SKM-1 (cell line): ENCODE measurements at regions not wholly inside any gene's neighbourhood (a gene's known extent, or its start where the extent isn't known, plus 50 kb on each side); places are given as distances from the start of the nearest gene placed in this dataset.

Experiments used
- DNase-seq: peaks from one replicate; lab custom pipeline; 2025; ENCODE audit not compliant: unreplicated experiment; lab: John Stamatoyannopoulos, UW

- peak; percentile 93 for DNase-seq
Observed at GRCh38 chr11:86193297-86194095, 51.1 kb upstream of the EED start.

GRCh38 chr11:86192519-86193257 lies 51.9 kb upstream of the EED start:
- DNase-seq = no peak

DNA sequence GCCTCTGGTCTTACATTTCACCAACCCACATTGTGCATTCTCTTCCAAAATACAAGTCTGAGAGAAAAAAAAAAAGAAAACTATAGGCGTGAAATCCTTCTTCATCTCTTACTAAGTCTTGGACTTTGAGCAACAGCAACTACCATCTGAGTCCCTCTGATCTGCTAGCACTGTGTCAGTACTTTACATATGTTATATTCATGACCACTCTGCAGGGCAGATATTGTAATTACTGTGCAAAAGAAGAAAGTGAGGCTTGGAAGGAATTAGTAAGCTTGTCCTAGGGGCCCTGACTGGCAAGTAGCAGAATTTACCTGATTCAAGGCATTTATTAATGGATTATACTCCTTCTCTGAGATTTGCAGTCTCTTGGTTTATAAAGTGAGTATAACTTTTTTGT lies 52.7 kb upstream of the EED start:
- no peak for DNase-seq

DNA sequence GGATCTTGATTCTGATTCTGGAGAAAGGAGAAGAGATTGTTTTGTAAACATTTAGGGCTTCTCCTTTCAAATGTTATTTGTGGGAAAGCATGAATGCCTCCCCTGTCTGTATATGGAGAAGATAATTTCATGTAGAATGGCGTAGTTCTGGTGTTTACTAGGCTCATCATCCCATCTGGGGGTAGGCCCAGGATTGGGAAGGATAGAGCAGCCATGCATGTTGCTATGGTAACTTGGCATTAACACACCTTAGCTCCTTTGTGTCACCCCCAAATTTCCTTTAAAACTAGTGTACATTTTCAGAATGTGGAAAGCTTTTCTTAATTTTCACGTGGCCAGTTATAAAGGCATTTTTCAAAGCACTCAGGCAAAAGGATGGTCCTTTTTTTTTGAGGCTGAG lies 57.5 kb upstream of the EED start:
- no peak for DNase-seq

GRCh38 chr11:86186386-86186785 lies 58.2 kb upstream of the EED start:
- DNase-seq = no peak

DNA sequence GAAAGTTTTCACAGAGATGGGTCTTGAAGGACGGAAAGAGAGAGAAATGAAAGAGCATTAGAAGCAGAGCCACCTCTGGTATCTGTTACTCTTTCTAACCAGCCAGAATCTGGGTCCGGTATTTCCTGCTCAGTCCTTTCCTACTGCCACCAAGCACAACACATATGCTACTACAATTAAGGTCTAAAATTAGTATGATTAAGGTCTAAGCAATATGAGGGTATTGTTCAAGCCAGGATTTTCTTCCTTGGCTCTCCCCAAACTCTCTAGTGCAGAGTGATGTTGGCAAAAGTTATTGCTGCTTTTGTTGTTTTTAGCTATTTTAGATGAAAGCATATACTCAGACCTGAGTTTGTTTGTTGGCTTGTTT lies 59.2 kb upstream of the EED start:
- no peak for DNase-seq

GRCh38 chr11:86184728-86185380 lies 59.7 kb upstream of the EED start:
- no peak for DNase-seq

DNA sequence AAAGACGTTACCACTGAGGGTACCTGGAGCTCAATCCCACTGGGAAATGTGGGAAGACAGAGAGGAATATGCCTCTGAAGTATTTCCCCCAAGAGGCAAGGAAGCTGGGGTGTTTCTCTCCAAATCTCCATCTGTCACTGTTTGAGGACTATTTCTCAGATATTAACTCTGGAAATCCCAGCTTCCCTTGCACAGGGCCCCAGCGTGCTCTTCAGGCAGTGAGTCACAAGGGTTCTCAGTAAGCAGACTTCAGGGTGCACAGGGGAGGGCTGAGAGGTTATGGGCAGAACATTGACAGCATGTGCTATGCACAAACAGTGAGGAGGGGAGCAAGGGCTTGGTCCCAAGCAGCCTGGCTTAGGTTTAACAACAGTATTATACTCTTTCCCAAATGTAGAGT lies 60.9 kb upstream of the EED start:
- no peak for DNase-seq

- DNase-seq = no peak
Observed at GRCh38 chr11:86182976-86183584, 61.5 kb upstream of the EED start.

- DNase-seq = no peak
Observed at GRCh38 chr11:86181379-86181778, 63.2 kb upstream of the EED start.

- no peak for DNase-seq
Observed at GRCh38 chr11:86180851-86181250, 63.7 kb upstream of the EED start.

DNA sequence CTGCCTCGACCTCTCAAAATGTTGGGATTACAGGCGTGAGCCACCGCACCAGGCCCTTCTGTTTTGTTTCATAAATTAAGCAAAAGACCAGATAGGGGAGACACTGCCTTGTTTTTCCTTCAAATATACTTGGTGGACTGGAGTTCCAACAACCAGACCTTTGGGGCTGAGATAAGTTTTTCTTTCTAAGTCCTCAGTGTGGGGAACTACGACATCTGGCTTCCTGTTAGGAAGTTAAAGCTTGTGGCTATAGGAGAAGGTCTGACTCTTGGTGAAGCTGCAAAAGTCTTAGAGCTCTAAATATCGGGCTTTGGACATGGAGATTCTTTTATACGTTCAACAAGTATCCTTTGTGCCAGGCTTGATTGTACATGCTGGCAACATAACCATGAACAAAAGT lies 64.1 kb upstream of the EED start:
- no peak for DNase-seq

GRCh38 chr11:86179646-86180064 lies 64.9 kb upstream of the EED start:
- DNase-seq = no peak

GRCh38 chr11:86177302-86177701 lies 67.3 kb upstream of the EED start:
- no peak for DNase-seq

DNA sequence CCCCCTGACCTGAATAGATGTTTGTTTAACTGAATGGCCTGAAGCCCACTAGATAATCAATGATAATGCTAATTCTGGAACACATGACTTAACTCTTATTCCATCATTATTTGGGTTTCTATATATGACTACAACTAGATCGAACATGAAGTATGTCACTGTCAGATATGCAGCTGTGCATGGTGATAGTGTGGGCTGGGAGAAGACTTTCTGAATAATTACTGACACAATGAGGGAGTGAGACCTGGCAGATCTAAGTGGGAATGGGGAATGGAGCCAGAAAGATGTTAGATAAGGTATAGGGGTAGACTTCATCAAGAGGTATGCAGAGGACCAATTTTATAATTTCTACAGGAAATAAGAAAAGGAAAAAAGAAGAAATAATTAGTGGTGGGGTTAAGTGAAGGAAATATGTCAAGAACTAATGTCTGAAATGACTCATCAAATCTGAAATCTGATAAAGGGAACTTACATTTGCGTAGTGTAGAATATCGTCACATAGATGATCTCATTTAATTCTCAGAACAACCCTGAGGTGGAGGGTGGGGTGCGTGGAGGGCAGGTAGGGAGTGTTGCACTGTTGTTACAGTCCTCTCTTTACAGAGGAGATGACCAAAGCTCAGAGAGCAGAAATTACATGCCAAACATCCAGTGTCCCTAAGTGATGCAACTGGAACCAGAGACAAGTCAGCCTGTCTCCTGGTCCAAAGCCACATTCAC lies 68.2 kb upstream of the EED start:
- no peak for DNase-seq

DNA sequence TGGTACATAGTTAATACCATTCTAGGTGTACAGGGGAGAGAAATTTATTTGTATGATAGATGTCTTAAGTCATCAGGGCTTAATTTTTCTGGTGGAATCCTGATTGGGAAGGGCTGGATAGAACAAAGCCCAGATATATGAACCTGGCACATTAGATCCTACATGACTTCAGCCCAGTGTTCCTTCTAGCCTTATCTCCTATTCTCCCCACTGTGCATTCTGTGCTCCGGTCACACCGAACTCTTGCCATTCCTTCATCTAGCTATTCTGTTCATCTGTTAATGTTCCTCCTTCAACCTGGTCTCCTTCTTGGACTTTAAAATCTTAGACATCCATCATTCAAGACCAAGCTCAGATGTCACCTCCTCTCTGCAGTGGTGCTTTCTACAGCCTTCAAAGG lies 68.9 kb upstream of the EED start:
- no peak for DNase-seq

DNA sequence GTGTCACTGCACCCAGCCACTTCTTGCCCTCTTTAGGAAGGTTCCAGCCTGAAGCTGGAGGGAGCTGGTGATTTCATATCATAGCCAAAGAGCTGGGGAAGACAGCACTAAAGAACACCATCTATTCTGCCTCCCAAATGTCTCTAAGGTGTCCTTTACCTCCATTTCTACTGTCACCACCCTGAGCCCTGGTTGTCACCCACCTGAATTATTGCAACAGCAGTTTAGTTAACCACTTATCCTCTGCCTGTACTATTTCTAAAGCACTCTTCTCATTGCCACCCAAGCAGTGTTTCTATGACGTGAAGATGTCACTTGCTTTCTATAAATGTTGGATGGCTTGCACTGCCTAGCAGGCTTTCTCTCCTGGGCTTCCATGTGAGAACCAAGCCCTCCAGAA lies 69.4 kb upstream of the EED start:
- no peak for DNase-seq

DNA sequence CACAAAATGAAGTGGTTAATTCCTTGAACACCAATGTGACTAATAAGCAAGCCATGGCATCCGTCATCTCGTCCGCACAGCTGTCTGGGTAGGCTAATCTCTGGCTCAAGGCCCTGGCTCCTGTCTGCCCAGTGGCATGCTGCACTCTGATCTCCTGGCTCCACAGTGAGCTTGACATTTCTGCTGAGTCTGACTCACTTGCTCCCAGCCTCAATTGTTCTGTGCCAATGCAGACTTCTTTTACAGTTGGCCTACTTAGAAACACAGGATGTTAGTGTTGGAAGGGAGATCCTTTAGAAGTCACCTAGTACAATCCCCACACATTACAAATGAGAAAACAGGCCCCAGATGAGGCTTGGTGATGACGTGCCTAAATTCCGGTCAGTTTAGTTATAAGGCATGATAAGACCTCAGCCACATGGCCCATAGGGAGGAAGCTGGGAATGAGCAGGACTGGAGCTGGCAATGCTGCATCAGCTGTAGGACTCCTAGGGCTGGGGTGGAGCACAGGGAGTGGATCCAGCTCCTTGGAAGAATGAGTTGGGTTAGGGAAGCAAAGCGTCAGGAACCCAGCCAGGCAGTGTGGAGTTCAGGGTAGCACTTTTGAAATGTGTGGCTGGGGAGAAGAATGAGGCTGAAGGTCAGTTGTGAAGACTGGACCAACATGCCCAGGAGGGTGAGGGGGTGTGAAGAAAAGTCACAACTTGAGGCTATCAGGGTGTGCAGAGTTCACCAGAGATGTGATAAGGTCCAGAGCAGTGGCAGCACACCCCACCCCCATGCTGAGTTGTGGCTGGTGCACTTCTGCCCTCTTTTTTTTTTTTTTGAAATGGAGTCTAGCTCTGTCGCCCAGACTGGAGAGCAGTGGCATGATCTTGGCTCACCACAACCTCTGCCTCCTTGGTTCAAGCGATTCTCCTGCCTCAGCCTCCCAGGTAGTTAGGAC lies 70.2 kb upstream of the EED start:
- DNase-seq = no peak

DNA sequence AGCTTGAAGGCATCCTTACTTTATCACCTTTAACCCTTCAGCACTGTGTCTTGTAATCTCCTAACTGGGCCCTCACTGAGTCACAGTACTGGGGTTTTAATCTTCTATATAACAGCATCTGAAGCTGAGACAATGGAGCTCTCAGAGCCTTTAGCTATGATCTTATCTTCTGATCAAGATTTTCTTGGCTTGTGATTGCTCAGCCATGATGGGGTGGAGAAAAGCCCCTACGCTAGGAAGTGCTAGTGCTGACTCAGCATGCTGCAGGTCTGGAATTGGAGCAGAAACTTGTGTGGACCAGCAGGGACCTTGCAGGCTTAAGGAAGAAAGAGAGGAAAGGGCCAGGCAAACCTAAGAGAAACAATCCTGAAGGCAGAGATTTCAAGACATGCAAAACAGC lies 71.7 kb upstream of the EED start:
- DNase-seq = no peak

DNA sequence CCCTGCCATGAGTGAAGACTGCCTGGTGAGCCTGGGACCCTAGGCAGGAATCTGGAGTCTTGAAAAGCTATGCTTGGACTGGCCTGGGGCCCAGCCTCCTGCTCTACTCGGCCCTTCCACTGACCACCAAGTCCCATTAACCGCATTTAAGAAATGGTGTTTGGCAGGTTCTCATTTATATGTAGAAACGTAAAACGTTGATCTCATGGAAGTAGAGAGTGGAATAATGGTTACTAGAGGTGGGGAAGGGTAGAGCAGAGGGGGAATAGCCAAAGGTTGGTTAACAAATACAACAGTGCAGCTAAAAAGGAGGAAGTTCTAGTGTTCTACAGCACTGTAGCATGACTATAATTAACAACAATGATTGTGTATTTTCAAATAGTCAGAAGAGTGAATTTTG lies 72.9 kb upstream of the EED start:
- no peak for DNase-seq
